GM23338 (cell line): ENCODE measurements at regions not wholly inside any gene's neighbourhood (a gene's known extent, or its start where the extent isn't known, plus 50 kb on each side); places are given as distances from the start of the nearest gene placed in this dataset.

ENCODE experiments used
- ATAC-seq: fragments of 200-7000 bp; cut with Tn5 transposase; 3 replicates; pipeline ENCODE4 v1.9.1; 2020
- DNase-seq: peaks from one replicate; pipeline ENCODE4 v3.0.0-alpha.2; 2015; ENCODE audit warnings: low spot score
- H2AFZ ChIP-seq: fragments of 200-600 bp; sonication (generic); 2 replicates; pipeline ENCODE4 v1.8.0; 2016; ENCODE audit warnings: antibody characterized with exemption, mild to moderate bottlenecking, moderate library complexity
- H3F3A ChIP-seq: fragments of 200-600 bp; sonication (generic); replicated peaks from 2 replicates; pipeline ENCODE4 v1.8.0; 2017; ENCODE audit warnings: antibody characterized with exemption, mixed run types, low read depth
- H3K27ac ChIP-seq: fragments of 200-600 bp; sonication (generic); 2 replicates; pipeline ENCODE4 v1.6.1; 2016; ENCODE audit warnings: low read depth
- H3K27me3 ChIP-seq: fragments of 200-600 bp; sonication (generic); 2 replicates; pipeline ENCODE4 v1.8.0; 2016; ENCODE audit warnings: mild to moderate bottlenecking, mixed run types, moderate library complexity; ENCODE audit not compliant: insufficient read depth
- H3K36me3 ChIP-seq: fragments of 200-600 bp; sonication (generic); 2 replicates; pipeline ENCODE4 v1.8.0; 2016; ENCODE audit warnings: mild to moderate bottlenecking; ENCODE audit not compliant: insufficient read depth
- H3K4me1 ChIP-seq: fragments of 200-600 bp; sonication (generic); 2 replicates; pipeline ENCODE4 v1.8.0; 2016; ENCODE audit warnings: mild to moderate bottlenecking, moderate library complexity; ENCODE audit not compliant: insufficient read depth
- H3K4me2 ChIP-seq: fragments of 200-600 bp; sonication (generic); 2 replicates; pipeline ENCODE4 v1.7.1; 2017; ENCODE audit warnings: mixed run types
- H3K4me3 ChIP-seq: fragments of 200-600 bp; sonication (generic); 2 replicates; pipeline ENCODE4 v1.6.1; 2016; ENCODE audit warnings: mixed run types
- H3K79me2 ChIP-seq: fragments of 200-600 bp; sonication (generic); replicated peaks from 2 replicates; pipeline ENCODE4 v1.8.0; 2017; ENCODE audit warnings: mild to moderate bottlenecking; ENCODE audit not compliant: insufficient read depth
- H3K9me2 ChIP-seq: fragments of 200-600 bp; sonication (generic); 2 replicates; pipeline ENCODE4 v1.8.0; 2017; ENCODE audit not compliant: insufficient read depth
- H4K20me1 ChIP-seq: fragments of 200-600 bp; sonication (generic); replicated peaks from 2 replicates; pipeline ENCODE4 v1.8.0; 2017; ENCODE audit warnings: mild to moderate bottlenecking; ENCODE audit not compliant: insufficient read depth
- H3K27ac Mint-ChIP-seq: 2 replicates; pipeline ENCODE4 v1.8.0; 2020; ENCODE audit warnings: inconsistent platforms, mild to moderate bottlenecking, moderate library complexity, mixed read lengths
- H3K27me3 Mint-ChIP-seq: 3 replicates; pipeline ENCODE4 v1.8.0; 2022; ENCODE audit warnings: low read depth, mild to moderate bottlenecking, moderate library complexity, mixed read lengths, inconsistent platforms; ENCODE audit not compliant: insufficient read depth, poor library complexity
- H3K36me3 Mint-ChIP-seq: 3 replicates; pipeline ENCODE4 v1.8.0; 2021; ENCODE audit warnings: low read depth, mild to moderate bottlenecking, inconsistent platforms, moderate library complexity, mixed read lengths
- H3K4me1 Mint-ChIP-seq: 3 replicates; pipeline ENCODE4 v1.8.0; 2020; ENCODE audit warnings: mild to moderate bottlenecking, inconsistent platforms, mixed read lengths
- H3K4me3 Mint-ChIP-seq: 3 replicates; pipeline ENCODE4 v1.8.0; 2021; ENCODE audit warnings: moderate library complexity, mild to moderate bottlenecking, inconsistent platforms, mixed read lengths
- H3K9me3 Mint-ChIP-seq: 3 replicates; pipeline ENCODE4 v1.8.0; 2020; ENCODE audit warnings: moderate library complexity, mild to moderate bottlenecking, inconsistent platforms, mixed read lengths
- CREB1 ChIP-seq: fragments of 250-450 bp; sonication (Bioruptor Pico); IDR thresholded peaks from 2 replicates; pipeline ENCODE4 v1.5.0; 2020; ENCODE audit warnings: low read depth, mild to moderate bottlenecking, moderate library complexity
- CTCF ChIP-seq, 2 experiments: fragments of 200-600 bp in 1 of 2; sonication (generic) in 1 of 2; conservative IDR thresholded peaks; 2 replicates each; pipeline versions ENCODE4 v1.5.1 to v1.6.1; 2016 to 2017; ENCODE audit warnings: antibody characterized with exemption in 2 of 2, low read depth in 2 of 2, mild to moderate bottlenecking in 2 of 2, moderate library complexity in 1 of 2
- EZH2 ChIP-seq: fragments of 200-600 bp; sonication (generic); IDR thresholded peaks from one replicate; pipeline ENCODE4 v1.8.0; 2017; ENCODE audit warnings: antibody characterized with exemption, mild to moderate bottlenecking, low read depth; ENCODE audit not compliant: unreplicated experiment
- EZH2phosphoT487 ChIP-seq: fragments of 200-600 bp; sonication (generic); IDR thresholded peaks from one replicate; pipeline ENCODE4 v1.8.1; 2018; ENCODE audit warnings: antibody characterized with exemption; ENCODE audit not compliant: unreplicated experiment
- JUNB ChIP-seq: IDR thresholded peaks from one replicate; pipeline ENCODE4 v1.6.1; 2016; ENCODE audit warnings: antibody characterized with exemption; ENCODE audit not compliant: unreplicated experiment
- NANOG ChIP-seq: IDR thresholded peaks from 2 replicates; pipeline ENCODE4 v1.6.1; 2016; ENCODE audit warnings: antibody characterized with exemption, borderline replicate concordance
- POLR2AphosphoS5 ChIP-seq: IDR thresholded peaks from 2 replicates; pipeline ENCODE4 v1.6.1; 2016; ENCODE audit warnings: antibody characterized with exemption, low read depth
- REST ChIP-seq: IDR thresholded peaks from one replicate; pipeline ENCODE4 v1.6.1; 2018; ENCODE audit warnings: antibody characterized with exemption; ENCODE audit not compliant: unreplicated experiment
- STAT1 ChIP-seq: IDR thresholded peaks from one replicate; pipeline ENCODE4 v1.6.1; 2016; ENCODE audit warnings: antibody characterized with exemption; ENCODE audit not compliant: unreplicated experiment
- ZNF114 ChIP-seq: fragments of 250-450 bp; sonication (Bioruptor Pico); IDR thresholded peaks from 2 replicates; pipeline ENCODE4 v1.5.0; 2020; ENCODE audit warnings: mild to moderate bottlenecking, moderate library complexity
- ZNF331 ChIP-seq: fragments of 250-450 bp; sonication (Bioruptor Pico); IDR thresholded peaks from 2 replicates; pipeline ENCODE4 v1.5.0; 2020; ENCODE audit warnings: low read depth, mild to moderate bottlenecking, moderate library complexity
- TF ChIP-seq, protein P1 (sequence below): IDR thresholded peaks from 2 replicates; pipeline ENCODE4 v1.6.1; 2016; ENCODE audit warnings: antibody characterized with exemption

DNA sequence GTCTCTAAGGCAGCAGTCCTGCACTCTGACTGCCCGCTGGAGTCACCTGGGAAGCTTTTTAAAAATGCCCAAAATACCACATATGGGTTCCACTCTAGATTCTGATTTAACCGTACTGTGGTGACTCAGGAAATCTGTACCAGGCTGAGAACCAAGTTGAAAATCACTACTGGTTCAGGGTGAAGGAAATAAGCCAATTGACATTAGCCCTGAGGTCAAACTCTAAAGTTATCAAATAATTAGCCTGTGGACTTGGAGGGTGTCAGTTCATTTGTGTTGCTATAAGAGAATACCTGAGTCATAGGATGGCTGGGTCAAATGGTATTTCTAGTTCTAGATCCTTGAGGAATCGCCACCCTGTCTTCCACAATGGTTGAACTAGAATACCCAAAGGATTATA is 321.7 kb upstream of the ROPN1 start:
- TF ChIP-seq ZNF331 (CRISPR knock-in tag) (no peak), CREB1 (CRISPR knock-in tag) (no peak), EZH2phosphoT487 (no peak), CTCF (conservative IDR thresholded peaks at IDR 0.05; ENCODE audit: low read depth in 2 of 2) (no peak), EZH2 (no peak), POLR2AphosphoS5 (no peak), NANOG (no peak), ZNF114 (CRISPR knock-in tag) (no peak), JUNB (no peak), REST (no peak), STAT1 (no peak)
- TF ChIP-seq, protein P1, sequence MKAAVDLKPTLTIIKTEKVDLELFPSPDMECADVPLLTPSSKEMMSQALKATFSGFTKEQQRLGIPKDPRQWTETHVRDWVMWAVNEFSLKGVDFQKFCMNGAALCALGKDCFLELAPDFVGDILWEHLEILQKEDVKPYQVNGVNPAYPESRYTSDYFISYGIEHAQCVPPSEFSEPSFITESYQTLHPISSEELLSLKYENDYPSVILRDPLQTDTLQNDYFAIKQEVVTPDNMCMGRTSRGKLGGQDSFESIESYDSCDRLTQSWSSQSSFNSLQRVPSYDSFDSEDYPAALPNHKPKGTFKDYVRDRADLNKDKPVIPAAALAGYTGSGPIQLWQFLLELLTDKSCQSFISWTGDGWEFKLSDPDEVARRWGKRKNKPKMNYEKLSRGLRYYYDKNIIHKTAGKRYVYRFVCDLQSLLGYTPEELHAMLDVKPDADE = no peak
- H3K36me3 Mint-ChIP-seq = no peaks in the 10 kb centered on the region
- Histone ChIP-seq H3K4me3 (no peak overlapping the region), H3K27ac (no peak overlapping the region), H3K9me2 (no peaks in the 10 kb centered on the region), H2AFZ (no peak overlapping the region), H4K20me1 (no peaks in the 10 kb centered on the region), H3K27me3 (no peaks in the 10 kb centered on the region), H3K4me1 (no peaks in the 10 kb centered on the region), H3F3A (no peaks in the 10 kb centered on the region), H3K79me2 (no peaks in the 10 kb centered on the region), H3K36me3 (no peaks in the 10 kb centered on the region), H3K4me2 (no peak overlapping the region)
- H3K27me3 Mint-ChIP-seq = peaks cover 4% of the 10 kb centered on the region
- ATAC-seq (no peak), DNase-seq (no peak)
- H3K9me3 Mint-ChIP-seq = no peaks in the 10 kb centered on the region
- no peak overlapping the region for H3K27ac Mint-ChIP-seq
- no peak overlapping the region for H3K4me3 Mint-ChIP-seq
- H3K4me1 Mint-ChIP-seq = no peaks in the 10 kb centered on the region
